Hepatocyte (in vitro differentiated cells): ENCODE measurements at regions not wholly inside any gene's neighbourhood (a gene's known extent, or its start where the extent isn't known, plus 50 kb on each side); places are given as distances from the start of the nearest gene placed in this dataset.

Experiments used
- DNase-seq: peaks from one replicate; pipeline ENCODE4 v3.0.0-alpha.2; 2016; ENCODE audit warnings: low spot score
- H2AFZ ChIP-seq: fragments of 200-600 bp; sonication (generic); 2 replicates; pipeline ENCODE4 v1.6.0; 2016; ENCODE audit warnings: antibody characterized with exemption, mild to moderate bottlenecking
- H3K27ac ChIP-seq: fragments of 200-600 bp; sonication (generic); 2 replicates; pipeline ENCODE4 v1.5.1; 2016; ENCODE audit warnings: mild to moderate bottlenecking
- H3K27me3 ChIP-seq: fragments of 200-600 bp; sonication (generic); 2 replicates; pipeline ENCODE4 v1.6.1; 2016
- H3K36me3 ChIP-seq: fragments of 200-600 bp; sonication (generic); replicated peaks from 2 replicates; pipeline ENCODE4 v1.5.1; 2016; ENCODE audit warnings: low read depth; ENCODE audit not compliant: insufficient read depth
- H3K4me1 ChIP-seq: fragments of 200-600 bp; sonication (generic); 2 replicates; pipeline ENCODE4 v1.5.1; 2016; ENCODE audit warnings: mild to moderate bottlenecking, moderate library complexity; ENCODE audit not compliant: insufficient read depth
- H3K4me2 ChIP-seq: fragments of 200-600 bp; sonication (generic); 2 replicates; pipeline ENCODE4 v1.6.0; 2016
- H3K4me3 ChIP-seq: fragments of 200-600 bp; sonication (generic); 2 replicates; pipeline ENCODE4 v1.5.1; 2016; ENCODE audit warnings: mild to moderate bottlenecking
- H3K79me2 ChIP-seq: fragments of 200-600 bp; sonication (generic); 2 replicates; pipeline ENCODE4 v1.6.0; 2017; ENCODE audit warnings: mild to moderate bottlenecking
- H3K9me2 ChIP-seq: fragments of 200-600 bp; sonication (generic); replicated peaks from 2 replicates; pipeline ENCODE4 v1.6.0; 2017; ENCODE audit warnings: mild to moderate bottlenecking; ENCODE audit not compliant: insufficient read depth
- H3K9me3 ChIP-seq: fragments of 200-600 bp; sonication (generic); 2 replicates; pipeline ENCODE4 v1.5.1; 2016; ENCODE audit warnings: low read depth, mild to moderate bottlenecking
- H4K20me1 ChIP-seq: fragments of 200-600 bp; sonication (generic); 2 replicates; pipeline ENCODE4 v1.6.0; 2016; ENCODE audit warnings: mild to moderate bottlenecking; ENCODE audit not compliant: insufficient read depth, poor library complexity, severe bottlenecking
- EZH2 ChIP-seq: fragments of 200-600 bp; sonication (generic); IDR thresholded peaks from 2 replicates; pipeline ENCODE4 v1.6.1; 2016; ENCODE audit warnings: antibody characterized with exemption, mild to moderate bottlenecking, borderline replicate concordance
- EZH2phosphoT487 ChIP-seq: fragments of 200-600 bp; sonication (generic); IDR thresholded peaks from one replicate; pipeline ENCODE4 v1.6.1; 2018; ENCODE audit warnings: antibody characterized with exemption, mild to moderate bottlenecking, low read depth, moderate library complexity; ENCODE audit not compliant: unreplicated experiment, severe bottlenecking
- WGBS: methylation state at CpG from one replicate; pipeline ENCODE4 v1.1.6; 2016; ENCODE audit warnings: low lambda C conversion rate; ENCODE audit errors: missing lambda C conversion rate; 5-methylcytosine and 5-hydroxymethylcytosine counted together
- TF ChIP-seq, protein P1 (sequence below): fragments of 200-600 bp; sonication (generic); IDR thresholded peaks from 2 replicates; pipeline ENCODE4 v1.5.1; 2016; ENCODE audit warnings: antibody characterized with exemption, mild to moderate bottlenecking; ENCODE audit not compliant: poor library complexity

DNA sequence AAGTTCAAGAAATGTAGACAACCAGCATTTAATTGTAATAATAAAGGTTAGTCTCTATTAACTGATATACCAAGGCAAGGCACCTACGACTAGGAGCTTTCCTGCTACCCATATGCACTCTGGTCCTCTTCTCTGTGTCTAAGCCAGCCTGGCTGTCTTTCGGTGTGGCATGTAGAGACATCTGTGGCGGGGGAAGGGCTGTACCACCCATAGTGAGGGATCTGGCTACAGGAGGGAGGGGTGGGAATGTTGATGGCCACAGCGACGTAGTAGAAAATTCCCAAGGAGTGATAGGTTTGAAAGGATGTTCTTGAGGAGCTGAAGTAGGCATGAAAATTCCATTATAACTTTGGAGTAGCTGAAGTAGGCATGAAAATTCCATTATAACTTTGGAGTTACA, 344.2 kb downstream of the ATP23 start:
- no peak overlapping the region for H3K27ac ChIP-seq
- H3K4me2 ChIP-seq = no peak overlapping the region
- no peaks in the 10 kb centered on the region for H3K27me3 ChIP-seq
- H3K36me3 ChIP-seq = no peaks in the 10 kb centered on the region
- no peak for DNase-seq
- no peak for TF ChIP-seq EZH2phosphoT487
- no peak for TF ChIP-seq EZH2
- TF ChIP-seq, protein P1, sequence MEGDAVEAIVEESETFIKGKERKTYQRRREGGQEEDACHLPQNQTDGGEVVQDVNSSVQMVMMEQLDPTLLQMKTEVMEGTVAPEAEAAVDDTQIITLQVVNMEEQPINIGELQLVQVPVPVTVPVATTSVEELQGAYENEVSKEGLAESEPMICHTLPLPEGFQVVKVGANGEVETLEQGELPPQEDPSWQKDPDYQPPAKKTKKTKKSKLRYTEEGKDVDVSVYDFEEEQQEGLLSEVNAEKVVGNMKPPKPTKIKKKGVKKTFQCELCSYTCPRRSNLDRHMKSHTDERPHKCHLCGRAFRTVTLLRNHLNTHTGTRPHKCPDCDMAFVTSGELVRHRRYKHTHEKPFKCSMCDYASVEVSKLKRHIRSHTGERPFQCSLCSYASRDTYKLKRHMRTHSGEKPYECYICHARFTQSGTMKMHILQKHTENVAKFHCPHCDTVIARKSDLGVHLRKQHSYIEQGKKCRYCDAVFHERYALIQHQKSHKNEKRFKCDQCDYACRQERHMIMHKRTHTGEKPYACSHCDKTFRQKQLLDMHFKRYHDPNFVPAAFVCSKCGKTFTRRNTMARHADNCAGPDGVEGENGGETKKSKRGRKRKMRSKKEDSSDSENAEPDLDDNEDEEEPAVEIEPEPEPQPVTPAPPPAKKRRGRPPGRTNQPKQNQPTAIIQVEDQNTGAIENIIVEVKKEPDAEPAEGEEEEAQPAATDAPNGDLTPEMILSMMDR = no peak
- H3K79me2 ChIP-seq = no peaks in the 10 kb centered on the region
- no peaks in the 10 kb centered on the region for H3K4me1 ChIP-seq
- 62% methylated on average over 5 of the region's 5 CpGs for WGBS
- no peak overlapping the region for H3K4me3 ChIP-seq
- H3K9me3 ChIP-seq = no peaks in the 10 kb centered on the region
- no peaks in the 10 kb centered on the region for H4K20me1 ChIP-seq
- no peaks in the 10 kb centered on the region for H3K9me2 ChIP-seq
- H2AFZ ChIP-seq = no peak overlapping the region

DNA sequence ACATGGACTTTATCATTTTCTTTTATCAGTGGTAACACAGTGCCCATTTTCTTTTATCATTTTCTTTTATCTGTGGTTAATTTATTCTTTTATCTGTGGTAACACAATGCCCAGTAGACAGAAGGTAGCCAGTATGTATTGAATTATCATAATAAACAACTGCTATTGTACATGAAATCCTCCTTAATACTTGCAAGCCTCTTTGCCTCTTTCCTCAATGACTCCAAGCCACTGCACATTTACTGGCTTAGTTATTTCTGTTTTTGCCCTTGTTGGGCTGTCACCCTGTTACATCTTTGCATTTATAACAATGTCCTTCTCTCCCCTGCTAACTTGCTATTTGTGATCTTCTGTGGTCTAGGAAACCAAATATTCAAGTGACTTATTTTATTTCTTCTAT, 345.0 kb downstream of the ATP23 start:
- Histone ChIP-seq H3K27ac (no peak overlapping the region), H4K20me1 (no peaks in the 10 kb centered on the region), H3K4me1 (no peaks in the 10 kb centered on the region), H2AFZ (no peak overlapping the region), H3K36me3 (no peaks in the 10 kb centered on the region), H3K4me2 (no peak overlapping the region), H3K9me2 (no peaks in the 10 kb centered on the region), H3K27me3 (no peaks in the 10 kb centered on the region), H3K4me3 (no peak overlapping the region), H3K79me2 (no peaks in the 10 kb centered on the region), H3K9me3 (no peaks in the 10 kb centered on the region)
- TF ChIP-seq EZH2 (no peak), EZH2phosphoT487 (no peak)
- TF ChIP-seq, protein P1 = no peak
- DNase-seq = no peak

DNA sequence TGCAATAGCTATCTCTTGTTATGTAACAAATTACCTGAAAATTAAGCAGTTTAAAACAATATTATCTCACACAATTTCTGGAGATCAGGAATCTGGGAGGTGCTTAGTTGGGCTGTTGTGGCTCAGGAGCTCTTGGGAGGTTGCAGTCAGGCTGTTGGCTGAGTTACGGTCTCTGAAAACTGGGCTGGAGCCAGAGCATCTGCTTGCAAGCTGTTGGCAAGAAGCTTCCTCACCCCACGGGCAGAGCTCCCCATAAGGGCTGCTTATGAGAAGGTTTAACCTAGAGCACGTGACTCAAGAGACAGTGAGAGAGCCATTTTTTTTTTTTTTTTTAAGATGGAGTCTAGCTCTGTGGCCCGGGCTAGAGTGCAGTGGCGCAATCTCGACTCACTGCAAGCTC, 346.8 kb downstream of the ATP23 start:
- no peak for TF ChIP-seq EZH2phosphoT487
- TF ChIP-seq, protein P1 = no peak
- no peak for TF ChIP-seq EZH2
- Histone ChIP-seq H3K9me2 (no peaks in the 10 kb centered on the region), H2AFZ (no peak overlapping the region), H3K36me3 (no peaks in the 10 kb centered on the region), H4K20me1 (no peaks in the 10 kb centered on the region), H3K4me1 (no peaks in the 10 kb centered on the region), H3K4me2 (no peak overlapping the region), H3K9me3 (no peaks in the 10 kb centered on the region), H3K79me2 (no peaks in the 10 kb centered on the region), H3K4me3 (no peak overlapping the region), H3K27me3 (no peaks in the 10 kb centered on the region), H3K27ac (no peak overlapping the region)
- WGBS = 76% methylated on average over 6 of the region's 6 CpGs
- no peak for DNase-seq

DNA sequence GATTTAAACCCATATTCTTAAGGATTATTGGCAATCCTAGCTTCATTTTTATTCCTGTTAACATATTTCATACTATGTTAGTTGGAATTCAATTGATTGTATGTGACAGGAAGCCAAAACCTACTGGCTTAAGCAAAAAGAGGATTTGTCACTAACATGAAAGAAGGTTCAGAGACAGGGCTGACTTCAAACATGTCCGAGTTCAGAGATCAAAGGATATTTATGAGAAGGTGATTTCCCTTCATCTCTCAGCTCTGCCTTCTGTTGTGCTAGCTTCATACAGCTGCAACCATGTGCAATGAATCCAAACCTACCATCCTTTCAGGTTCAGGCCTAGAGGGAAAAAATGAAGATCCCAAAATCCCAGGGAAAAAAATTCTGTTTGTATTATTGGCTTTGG, 349.7 kb downstream of the ATP23 start:
- no peak for TF ChIP-seq EZH2phosphoT487
- TF ChIP-seq EZH2 = no peak
- TF ChIP-seq, protein P1 = no peak
- H3K79me2 ChIP-seq = no peaks in the 10 kb centered on the region
- H3K9me2 ChIP-seq = no peaks in the 10 kb centered on the region
- H3K27me3 ChIP-seq = no peaks in the 10 kb centered on the region
- no peaks in the 10 kb centered on the region for H3K36me3 ChIP-seq
- no peaks in the 10 kb centered on the region for H3K9me3 ChIP-seq
- 57% methylated on average over 1 of the region's 1 CpG for WGBS
- H2AFZ ChIP-seq = no peak overlapping the region
- H3K4me3 ChIP-seq = no peak overlapping the region
- H3K4me1 ChIP-seq = no peaks in the 10 kb centered on the region
- no peak for DNase-seq
- no peak overlapping the region for H3K4me2 ChIP-seq
- no peaks in the 10 kb centered on the region for H4K20me1 ChIP-seq
- no peak overlapping the region for H3K27ac ChIP-seq
